D721Med (cell line): ENCODE measurements at regions not wholly inside any gene's neighbourhood (a gene's known extent, or its start where the extent isn't known, plus 50 kb on each side); places are given as distances from the start of the nearest gene placed in this dataset.
"Not testable (repeated sequence)": the region's sequence is repeated elsewhere in the genome, so short reads cannot be mapped to it uniquely, and the experiment has no call there.

Experiments used
- DNase-seq: peaks from one replicate; pipeline ENCODE4 v3.0.0; 2011; ENCODE audit warnings: low spot score; ENCODE audit not compliant: insufficient read length
- FAIRE-seq: peaks from 2 replicates; lab custom pipeline; 2011; peaks lifted over from hg19 to GRCh38; lab: Jason Lieb, UNC
- CTCF ChIP-seq: IDR thresholded peaks from 2 replicates; pipeline ENCODE4 v1.5.1; 2012; ENCODE audit warnings: mild to moderate bottlenecking, control low read depth; ENCODE audit not compliant: insufficient read depth; ENCODE audit errors: missing control alignments

GRCh38 chr2:133892352-133892913 is 324.2 kb upstream of the NCKAP5 start:
- no peak for FAIRE-seq
- no peak for DNase-seq
- TF ChIP-seq CTCF: no peak

- no peak for FAIRE-seq
- DNase-seq: no peak
- TF ChIP-seq CTCF: no peak
These were observed 326.2 kb upstream of the NCKAP5 start for GRCh38 chr2:133894429-133894828.

GRCh38 chr2:133897838-133898237 is 329.6 kb upstream of the NCKAP5 start:
- not testable (repeated sequence) for DNase-seq, FAIRE-seq

GRCh38 chr2:133900909-133901308 is 332.6 kb upstream of the NCKAP5 start:
- no peak for TF ChIP-seq CTCF
- no peak for FAIRE-seq
- no peak for DNase-seq

- DNase-seq (no peak), FAIRE-seq (no peak)
- TF ChIP-seq CTCF: no peak
These were observed 338.1 kb upstream of the NCKAP5 start for GRCh38 chr2:133906396-133906795.

- FAIRE-seq (no peak), DNase-seq (no peak)
- no peak for TF ChIP-seq CTCF
These were observed 338.7 kb upstream of the NCKAP5 start for GRCh38 chr2:133906926-133907325.

GRCh38 chr2:133908171-133908570 is 339.9 kb upstream of the NCKAP5 start:
- DNase-seq (no peak), FAIRE-seq (no peak)
- TF ChIP-seq CTCF: no peak

GRCh38 chr2:133918141-133918540 is 335.7 kb upstream of the MGAT5 start:
- TF ChIP-seq CTCF: no peak
- DNase-seq: no peak
- FAIRE-seq: no peak
